HL-60 (cell line): ENCODE measurements at regions not wholly inside any gene's neighbourhood (a gene's known extent, or its start where the extent isn't known, plus 50 kb on each side); places are given as distances from the start of the nearest gene placed in this dataset.

Experiments used
- CTCF ChIP-seq: IDR thresholded peaks from one replicate; pipeline ENCODE4 v1.5.1; 2011; ENCODE audit warnings: low read length, control low read depth, inconsistent platforms; ENCODE audit not compliant: insufficient read depth
- REST ChIP-seq: IDR thresholded peaks from 2 replicates; pipeline ENCODE4 v1.6.1; 2012; ENCODE audit warnings: low read depth; ENCODE audit not compliant: insufficient replicate concordance

GRCh38 chr21:18887922-18888602 is 484.5 kb upstream of the TMPRSS15 start:
- TF ChIP-seq CTCF (no peak), REST (no peak)
